Gastrocnemius medialis (tissue), 4 donors: ENCODE measurements at regions not wholly inside any gene's neighbourhood (a gene's known extent, or its start where the extent isn't known, plus 50 kb on each side); places are given as distances from the start of the nearest gene placed in this dataset.

Experiments
- CTCF ChIP-seq, 5 experiments: fragments of 450-650 bp in 3 of 5; fragments of 200-600 bp in 2 of 5; sonication (generic) in 2 of 5; IDR thresholded peaks in 4 of 5; conservative IDR thresholded peaks in 1 of 5; 1 replicate in 4 of 5; 2 replicates in 1 of 5; pipeline ENCODE4 v1.5.1; 2016 to 2019; ENCODE audit warnings: antibody characterized with exemption in 5 of 5, mild to moderate bottlenecking in 3 of 5, moderate library complexity in 3 of 5
- POLR2A ChIP-seq, 2 donors: fragments of 450-650 bp; IDR thresholded peaks; one replicate each; pipeline ENCODE4 v1.6.1; 2017; ENCODE audit warnings: antibody characterized with exemption in 2 of 2, mild to moderate bottlenecking in 2 of 2, moderate library complexity in 2 of 2

- TF ChIP-seq CTCF (IDR thresholded peaks at IDR 0.05 in 4 of 5, conservative IDR thresholded peaks at IDR 0.05 in 1 of 5) (no peak), POLR2A (IDR thresholded peaks at IDR 0.05) (no peak)
Measured at GRCh38 chr18:65622436-65622835, 128.4 kb upstream of the CDH7 start.
